Suprapubic skin (tissue), 4 donors: ENCODE measurements at regions not wholly inside any gene's neighbourhood (a gene's known extent, or its start where the extent isn't known, plus 50 kb on each side); places are given as distances from the start of the nearest gene placed in this dataset.

Source experiments
- DNase-seq, 2 donors: peaks; one replicate each; pipeline ENCODE4 v3.0.0-alpha.2; 2019; ENCODE audit warnings: low spot score in 2 of 2
- H3K27ac ChIP-seq: fragments of 200-600 bp; sonication (generic); one replicate; pipeline ENCODE4 v1.5.1; 2019
- H3K27me3 ChIP-seq: fragments of 200-600 bp; sonication (generic); one replicate; pipeline ENCODE4 v1.5.1; 2019
- H3K36me3 ChIP-seq: fragments of 200-600 bp; sonication (generic); one replicate; pipeline ENCODE4 v1.5.1; 2019
- H3K4me1 ChIP-seq: fragments of 200-600 bp; sonication (generic); one replicate; pipeline ENCODE4 v1.5.1; 2019
- H3K4me3 ChIP-seq: fragments of 200-600 bp; sonication (generic); one replicate; pipeline ENCODE4 v1.5.1; 2019; ENCODE audit warnings: mild to moderate bottlenecking
- H3K9me3 ChIP-seq: fragments of 200-600 bp; sonication (generic); one replicate; pipeline ENCODE4 v1.5.1; 2019
- CTCF ChIP-seq, 2 donors: fragments of 200-600 bp in 1 of 2; fragments of 450-650 bp in 1 of 2; sonication (generic) in 1 of 2; IDR thresholded peaks; one replicate each; pipeline ENCODE4 v1.5.1; 2016 to 2019; ENCODE audit warnings: antibody characterized with exemption in 2 of 2, mild to moderate bottlenecking in 1 of 2, moderate library complexity in 1 of 2
- EP300 ChIP-seq: sonication (generic); formaldehyde crosslinking; IDR thresholded peaks from one replicate; pipeline ENCODE4 v1.6.1; 2017; ENCODE audit warnings: antibody characterized with exemption
- POLR2A ChIP-seq, 2 donors: fragments of 450-650 bp; IDR thresholded peaks; one replicate each; pipeline ENCODE4 v1.6.1; 2017; ENCODE audit warnings: antibody characterized with exemption in 2 of 2, mild to moderate bottlenecking in 2 of 2, moderate library complexity in 2 of 2
- POLR2AphosphoS5 ChIP-seq, 3 donors: sonication (generic); formaldehyde crosslinking; IDR thresholded peaks; one replicate each; pipeline ENCODE4 v1.6.1; 2017; ENCODE audit warnings: antibody characterized with exemption in 3 of 3
- WGBS: methylation state at CpG from one replicate; pipeline ENCODE4 v1.1.5; 2018; 5-methylcytosine and 5-hydroxymethylcytosine counted together

GRCh38 chr13:72217142-72217541, 350.1 kb upstream of the DACH1 start:
- no peak overlapping the region for H3K27ac ChIP-seq
- H3K36me3 ChIP-seq, result no peaks in the 10 kb centered on the region
- no peak for TF ChIP-seq POLR2A (IDR thresholded peaks at IDR 0.05)
- TF ChIP-seq POLR2AphosphoS5 (IDR thresholded peaks at IDR 0.05), result no peak
- TF ChIP-seq EP300, result no peak
- TF ChIP-seq CTCF (IDR thresholded peaks at IDR 0.05), result no peak
- H3K4me3 ChIP-seq, result no peak overlapping the region
- H3K4me1 ChIP-seq, result no peaks in the 10 kb centered on the region
- H3K27me3 ChIP-seq, result no peaks in the 10 kb centered on the region
- 52% methylated on average over 2 of the region's 2 CpGs for WGBS
- H3K9me3 ChIP-seq, result no peaks in the 10 kb centered on the region
- DNase-seq, result no peak

GRCh38 chr13:72208112-72208645, 341.2 kb upstream of the DACH1 start:
- no peak for TF ChIP-seq POLR2A (IDR thresholded peaks at IDR 0.05)
- TF ChIP-seq POLR2AphosphoS5 (IDR thresholded peaks at IDR 0.05), result no peak
- TF ChIP-seq CTCF (IDR thresholded peaks at IDR 0.05), result no peak
- no peak for TF ChIP-seq EP300
- Histone ChIP-seq H3K27me3 (no peaks in the 10 kb centered on the region), H3K36me3 (no peaks in the 10 kb centered on the region)

GRCh38 chr13:72205773-72206172, 338.8 kb upstream of the DACH1 start:
- Histone ChIP-seq H3K4me3 (no peak overlapping the region), H3K36me3 (no peaks in the 10 kb centered on the region), H3K27me3 (no peaks in the 10 kb centered on the region), H3K27ac (no peak overlapping the region), H3K9me3 (no peaks in the 10 kb centered on the region), H3K4me1 (no peaks in the 10 kb centered on the region)
- WGBS, result 50% methylated on average over 1 of the region's 1 CpG
- DNase-seq, result no peak
- TF ChIP-seq CTCF (IDR thresholded peaks at IDR 0.05) (no peak), POLR2AphosphoS5 (IDR thresholded peaks at IDR 0.05) (no peak), EP300 (no peak)

More at GRCh38 chr13:72208112-72208645, 341.2 kb upstream of the DACH1 start:
- Histone ChIP-seq H3K4me1 (no peaks in the 10 kb centered on the region), H3K4me3 (no peak overlapping the region), H3K27ac (no peak overlapping the region), H3K9me3 (no peaks in the 10 kb centered on the region)
- no peak for DNase-seq

- 46% methylated on average over 2 of the region's 2 CpGs for WGBS
- Histone ChIP-seq H3K36me3 (no peaks in the 10 kb centered on the region), H3K27me3 (no peaks in the 10 kb centered on the region), H3K4me3 (no peak overlapping the region), H3K4me1 (no peaks in the 10 kb centered on the region), H3K9me3 (no peaks in the 10 kb centered on the region), H3K27ac (no peak overlapping the region)
- no peak for TF ChIP-seq POLR2AphosphoS5 (IDR thresholded peaks at IDR 0.05)
- no peak for TF ChIP-seq CTCF (IDR thresholded peaks at IDR 0.05)
- TF ChIP-seq POLR2A (IDR thresholded peaks at IDR 0.05), result no peak
- TF ChIP-seq EP300, result no peak
- DNase-seq, result no peak
Measured at GRCh38 chr13:72204291-72204690, 337.3 kb upstream of the DACH1 start.

GRCh38 chr13:72201726-72202125, 334.7 kb upstream of the DACH1 start:
- TF ChIP-seq CTCF (IDR thresholded peaks at IDR 0.05), result no peak
- TF ChIP-seq POLR2A (IDR thresholded peaks at IDR 0.05), result no peak
- no peak for TF ChIP-seq POLR2AphosphoS5 (IDR thresholded peaks at IDR 0.05)
- no peak for TF ChIP-seq EP300
- H3K27ac ChIP-seq, result no peak overlapping the region
- H3K4me1 ChIP-seq, result no peaks in the 10 kb centered on the region
- no peak overlapping the region for H3K4me3 ChIP-seq
- H3K36me3 ChIP-seq, result no peaks in the 10 kb centered on the region
- H3K9me3 ChIP-seq, result no peaks in the 10 kb centered on the region
- H3K27me3 ChIP-seq, result no peaks in the 10 kb centered on the region
- no peak for DNase-seq
